Smooth muscle cell (in vitro differentiated cells): ENCODE measurements at regions not wholly inside any gene's neighbourhood (a gene's known extent, or its start where the extent isn't known, plus 50 kb on each side); places are given as distances from the start of the nearest gene placed in this dataset.
"Not testable (repeated sequence)": the region's sequence is repeated elsewhere in the genome, so short reads cannot be mapped to it uniquely, and the experiment has no call there.

Experiments
- DNase-seq: peaks from one replicate; lab custom pipeline; 2025; ENCODE audit not compliant: unreplicated experiment; lab: John Stamatoyannopoulos, UW
- H2AFZ ChIP-seq: fragments of 200-600 bp; sonication (generic); 2 replicates; pipeline ENCODE4 v1.6.0; 2016; ENCODE audit warnings: antibody characterized with exemption, low read depth, mild to moderate bottlenecking
- H3F3A ChIP-seq: fragments of 200-600 bp; sonication (generic); 2 replicates; pipeline ENCODE4 v1.6.0; 2017; ENCODE audit warnings: antibody characterized with exemption, low read depth
- H3K27ac ChIP-seq: fragments of 200-600 bp; sonication (generic); 2 replicates; pipeline ENCODE4 v1.5.1; 2016; ENCODE audit warnings: low read depth, mild to moderate bottlenecking
- H3K27me3 ChIP-seq: fragments of 200-600 bp; sonication (generic); 2 replicates; pipeline ENCODE4 v1.6.1; 2016; ENCODE audit warnings: low read depth, mild to moderate bottlenecking
- H3K36me3 ChIP-seq: fragments of 200-600 bp; sonication (generic); 2 replicates; pipeline ENCODE4 v1.5.1; 2016; ENCODE audit warnings: low read depth
- H3K4me1 ChIP-seq: fragments of 200-600 bp; sonication (generic); 2 replicates; pipeline ENCODE4 v1.5.1; 2016; ENCODE audit warnings: low read depth
- H3K4me2 ChIP-seq: fragments of 200-600 bp; sonication (generic); 2 replicates; pipeline ENCODE4 v1.6.0; 2016; ENCODE audit warnings: mild to moderate bottlenecking
- H3K4me3 ChIP-seq: fragments of 200-600 bp; sonication (generic); 2 replicates; pipeline ENCODE4 v1.5.1; 2016; ENCODE audit warnings: mild to moderate bottlenecking
- H3K79me2 ChIP-seq: fragments of 200-600 bp; sonication (generic); 2 replicates; pipeline ENCODE4 v1.6.0; 2016; ENCODE audit warnings: low read depth, mild to moderate bottlenecking
- H3K9ac ChIP-seq: fragments of 200-600 bp; sonication (generic); 2 replicates; pipeline ENCODE4 v1.6.0; 2016; ENCODE audit warnings: low read depth
- H3K9me3 ChIP-seq: fragments of 200-600 bp; sonication (generic); replicated peaks from 2 replicates; pipeline ENCODE4 v1.5.1; 2016; ENCODE audit warnings: low read depth
- H4K20me1 ChIP-seq: fragments of 200-600 bp; sonication (generic); 2 replicates; pipeline ENCODE4 v1.6.0; 2016; ENCODE audit warnings: low read depth
- WGBS: methylation state at CpG from one replicate; pipeline ENCODE4 v1.1.7; 2016; ENCODE audit warnings: low lambda C conversion rate; 5-methylcytosine and 5-hydroxymethylcytosine counted together
- TF ChIP-seq, protein P1 (sequence below): fragments of 200-600 bp; sonication (generic); IDR thresholded peaks from 2 replicates; pipeline ENCODE4 v1.5.1; 2017; ENCODE audit warnings: borderline replicate concordance, mild to moderate bottlenecking, antibody characterized with exemption; ENCODE audit not compliant: insufficient read depth, poor library complexity, severe bottlenecking

DNA sequence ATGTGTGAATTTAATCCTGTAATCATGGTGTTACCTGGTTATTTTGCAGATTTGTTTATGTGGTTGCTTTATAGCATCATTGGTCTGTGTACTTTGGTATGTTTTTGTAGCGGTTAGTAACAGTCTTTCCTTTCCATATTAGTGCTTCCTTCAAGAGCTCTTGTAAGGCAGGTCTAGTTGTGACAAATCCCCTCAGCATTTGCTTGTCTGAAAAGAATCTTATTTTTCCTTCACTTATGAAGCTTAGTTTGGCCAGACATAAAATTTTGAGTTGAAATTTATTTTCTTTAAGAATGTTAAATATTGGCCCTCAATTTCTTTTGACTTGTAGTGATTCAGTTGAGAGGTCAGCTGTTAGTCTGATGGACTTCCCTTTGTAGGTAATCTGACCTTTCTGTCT, 1096.1 kb upstream of the SLIT2 start:
- Histone ChIP-seq H3K4me3 (no peak overlapping the region), H4K20me1 (no peaks in the 10 kb centered on the region), H3K36me3 (no peaks in the 10 kb centered on the region), H3K27me3 (no peaks in the 10 kb centered on the region), H3K4me2 (no peak overlapping the region), H2AFZ (no peak overlapping the region), H3K9ac (no peak overlapping the region), H3K79me2 (no peaks in the 10 kb centered on the region), H3K27ac (no peak overlapping the region), H3K4me1 (no peaks in the 10 kb centered on the region), H3K9me3 (peaks cover 22% of the 10 kb centered on the region), H3F3A (no peaks in the 10 kb centered on the region)
- DNase-seq = no peak
- TF ChIP-seq, protein P1, sequence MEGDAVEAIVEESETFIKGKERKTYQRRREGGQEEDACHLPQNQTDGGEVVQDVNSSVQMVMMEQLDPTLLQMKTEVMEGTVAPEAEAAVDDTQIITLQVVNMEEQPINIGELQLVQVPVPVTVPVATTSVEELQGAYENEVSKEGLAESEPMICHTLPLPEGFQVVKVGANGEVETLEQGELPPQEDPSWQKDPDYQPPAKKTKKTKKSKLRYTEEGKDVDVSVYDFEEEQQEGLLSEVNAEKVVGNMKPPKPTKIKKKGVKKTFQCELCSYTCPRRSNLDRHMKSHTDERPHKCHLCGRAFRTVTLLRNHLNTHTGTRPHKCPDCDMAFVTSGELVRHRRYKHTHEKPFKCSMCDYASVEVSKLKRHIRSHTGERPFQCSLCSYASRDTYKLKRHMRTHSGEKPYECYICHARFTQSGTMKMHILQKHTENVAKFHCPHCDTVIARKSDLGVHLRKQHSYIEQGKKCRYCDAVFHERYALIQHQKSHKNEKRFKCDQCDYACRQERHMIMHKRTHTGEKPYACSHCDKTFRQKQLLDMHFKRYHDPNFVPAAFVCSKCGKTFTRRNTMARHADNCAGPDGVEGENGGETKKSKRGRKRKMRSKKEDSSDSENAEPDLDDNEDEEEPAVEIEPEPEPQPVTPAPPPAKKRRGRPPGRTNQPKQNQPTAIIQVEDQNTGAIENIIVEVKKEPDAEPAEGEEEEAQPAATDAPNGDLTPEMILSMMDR = no peak
- WGBS = 100% methylated on average over 1 of the region's 1 CpG

DNA sequence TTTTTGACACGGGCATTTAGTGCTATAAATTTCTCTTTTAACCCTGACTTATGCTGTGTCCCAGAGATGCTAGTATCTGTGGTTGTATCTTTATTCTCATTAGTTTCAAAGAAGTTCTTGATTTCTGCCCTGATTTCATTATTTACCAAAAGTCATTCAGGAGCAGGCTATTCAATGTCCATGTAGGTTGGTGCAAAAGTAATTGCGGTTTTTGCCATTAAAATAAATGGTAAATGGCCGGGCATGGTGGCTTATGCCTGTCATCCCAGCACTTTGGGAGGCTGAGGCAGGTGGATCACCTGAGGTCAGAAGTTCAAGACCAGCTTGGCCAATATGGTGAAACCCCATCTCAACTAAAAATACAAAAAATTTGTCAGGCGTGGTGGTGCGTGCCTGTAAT, 1097.4 kb upstream of the SLIT2 start:
- H3K9me3 ChIP-seq = peaks cover 22% of the 10 kb centered on the region
- not testable (repeated sequence) for H3K4me2 ChIP-seq, H3K27me3 ChIP-seq, H3K27ac ChIP-seq, H3K79me2 ChIP-seq, H2AFZ ChIP-seq, H3F3A ChIP-seq, H3K9ac ChIP-seq, H3K4me3 ChIP-seq, H3K4me1 ChIP-seq, H4K20me1 ChIP-seq, DNase-seq, H3K36me3 ChIP-seq
- WGBS = 97% methylated on average over 5 of the region's 5 CpGs

DNA sequence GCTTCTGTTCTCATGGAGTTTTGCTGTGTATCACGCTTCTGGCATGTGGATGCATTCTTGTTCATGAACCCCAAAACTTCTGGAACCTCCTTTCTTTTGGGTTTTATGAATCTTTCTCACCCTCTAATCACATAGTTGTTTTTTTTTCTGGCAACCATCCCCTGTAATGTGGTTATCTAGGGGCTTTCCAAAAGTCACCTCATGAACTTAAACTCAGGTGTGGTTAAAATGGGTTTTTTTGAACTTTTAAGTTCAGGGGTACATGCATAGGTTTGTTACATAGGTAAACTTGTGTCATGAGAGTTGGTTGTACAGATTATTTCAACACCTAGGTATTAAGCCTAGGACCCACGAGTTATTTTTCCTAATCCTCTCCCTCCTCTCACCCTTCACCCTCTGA, 1099.4 kb upstream of the SLIT2 start:
- DNase-seq = no peak
- 90% methylated on average over 2 of the region's 2 CpGs for WGBS
- Histone ChIP-seq H3F3A (no peaks in the 10 kb centered on the region), H3K9me3 (peaks cover 22% of the 10 kb centered on the region), H3K4me2 (no peak overlapping the region), H3K9ac (no peak overlapping the region), H3K79me2 (no peaks in the 10 kb centered on the region), H4K20me1 (no peaks in the 10 kb centered on the region), H3K4me3 (no peak overlapping the region), H3K4me1 (no peaks in the 10 kb centered on the region), H2AFZ (no peak overlapping the region), H3K36me3 (no peaks in the 10 kb centered on the region), H3K27me3 (no peaks in the 10 kb centered on the region), H3K27ac (no peak overlapping the region)
- TF ChIP-seq, protein P1 = no peak

DNA sequence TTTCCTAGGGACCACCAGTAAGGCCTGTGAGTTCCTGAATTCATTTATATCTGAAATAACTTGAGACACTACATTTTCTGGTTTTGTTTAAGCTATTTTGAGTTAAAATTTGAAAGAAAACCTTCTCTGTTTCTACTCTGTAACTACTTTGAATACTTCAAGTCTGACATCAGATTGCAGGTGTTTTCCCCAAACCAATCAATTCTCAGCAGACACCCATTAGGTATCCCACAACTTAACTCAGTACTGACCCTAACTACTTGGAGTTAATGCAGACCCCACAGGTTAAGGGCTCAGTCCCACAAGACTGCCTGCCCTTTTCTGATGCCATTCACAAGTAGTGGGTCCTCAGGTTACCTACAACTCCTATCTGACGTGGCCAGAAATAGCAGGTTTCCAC, 1100.0 kb upstream of the SLIT2 start:
- TF ChIP-seq, protein P1 = no peak
- no peak overlapping the region for H3K27ac ChIP-seq
- no peak overlapping the region for H3K9ac ChIP-seq
- no peak overlapping the region for H3K4me2 ChIP-seq
- H3K4me1 ChIP-seq = no peaks in the 10 kb centered on the region
- H3K4me3 ChIP-seq = no peak overlapping the region
- no peaks in the 10 kb centered on the region for H3K36me3 ChIP-seq
- no peaks in the 10 kb centered on the region for H3F3A ChIP-seq
- H3K27me3 ChIP-seq = no peaks in the 10 kb centered on the region
- no peaks in the 10 kb centered on the region for H4K20me1 ChIP-seq
- no peaks in the 10 kb centered on the region for H3K79me2 ChIP-seq
- no peak overlapping the region for H2AFZ ChIP-seq
- 87% methylated on average over 1 of the region's 1 CpG for WGBS
- peaks cover 16% of the 10 kb centered on the region for H3K9me3 ChIP-seq
- no peak for DNase-seq
